Neural progenitor cell (in vitro differentiated cells): ENCODE measurements at regions not wholly inside any gene's neighbourhood (a gene's known extent, or its start where the extent isn't known, plus 50 kb on each side); places are given as distances from the start of the nearest gene placed in this dataset.

Experiments used
- EZH2 ChIP-seq: fragments of 200-600 bp; sonication (generic); IDR thresholded peaks from 2 replicates; pipeline ENCODE4 v1.6.1; 2017; ENCODE audit warnings: antibody characterized with exemption, mild to moderate bottlenecking, moderate library complexity
- EZH2phosphoT487 ChIP-seq: fragments of 200-600 bp; sonication (generic); IDR thresholded peaks from 2 replicates; pipeline ENCODE4 v1.6.1; 2017; ENCODE audit warnings: antibody characterized with exemption
- TF ChIP-seq, protein P1 (sequence below): fragments of 200-600 bp; sonication (generic); IDR thresholded peaks from 2 replicates; pipeline ENCODE4 v1.5.1; 2017; ENCODE audit warnings: antibody characterized with exemption, mild to moderate bottlenecking

GRCh38 chr2:78423631-78424030 lies 601.9 kb upstream of the REG3G start:
- TF ChIP-seq, protein P1, sequence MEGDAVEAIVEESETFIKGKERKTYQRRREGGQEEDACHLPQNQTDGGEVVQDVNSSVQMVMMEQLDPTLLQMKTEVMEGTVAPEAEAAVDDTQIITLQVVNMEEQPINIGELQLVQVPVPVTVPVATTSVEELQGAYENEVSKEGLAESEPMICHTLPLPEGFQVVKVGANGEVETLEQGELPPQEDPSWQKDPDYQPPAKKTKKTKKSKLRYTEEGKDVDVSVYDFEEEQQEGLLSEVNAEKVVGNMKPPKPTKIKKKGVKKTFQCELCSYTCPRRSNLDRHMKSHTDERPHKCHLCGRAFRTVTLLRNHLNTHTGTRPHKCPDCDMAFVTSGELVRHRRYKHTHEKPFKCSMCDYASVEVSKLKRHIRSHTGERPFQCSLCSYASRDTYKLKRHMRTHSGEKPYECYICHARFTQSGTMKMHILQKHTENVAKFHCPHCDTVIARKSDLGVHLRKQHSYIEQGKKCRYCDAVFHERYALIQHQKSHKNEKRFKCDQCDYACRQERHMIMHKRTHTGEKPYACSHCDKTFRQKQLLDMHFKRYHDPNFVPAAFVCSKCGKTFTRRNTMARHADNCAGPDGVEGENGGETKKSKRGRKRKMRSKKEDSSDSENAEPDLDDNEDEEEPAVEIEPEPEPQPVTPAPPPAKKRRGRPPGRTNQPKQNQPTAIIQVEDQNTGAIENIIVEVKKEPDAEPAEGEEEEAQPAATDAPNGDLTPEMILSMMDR, result no peak
- TF ChIP-seq EZH2 (no peak), EZH2phosphoT487 (no peak)
